Spinal cord (tissue), 9 donors: ENCODE measurements at regions not wholly inside any gene's neighbourhood (a gene's known extent, or its start where the extent isn't known, plus 50 kb on each side); places are given as distances from the start of the nearest gene placed in this dataset.

ENCODE experiments used
- DNase-seq, 6 donors: peaks; one replicate each; pipeline versions ENCODE4 v3.0.0 to v3.0.0-alpha.2; 2013 to 2015; ENCODE audit warnings: low spot score in 6 of 6, low read depth in 4 of 6
- H3K27ac ChIP-seq: one replicate; pipeline ENCODE4 v1.5.1; 2013; ENCODE audit warnings: low read depth, low read length, control low read depth
- H3K27me3 ChIP-seq: one replicate; pipeline ENCODE4 v1.6.1; 2013; ENCODE audit warnings: low read length; ENCODE audit not compliant: control insufficient read depth, insufficient read depth
- H3K36me3 ChIP-seq: one replicate; pipeline ENCODE4 v1.6.1; 2013; ENCODE audit warnings: low read length; ENCODE audit not compliant: control insufficient read depth, insufficient read depth
- H3K4me1 ChIP-seq: one replicate; pipeline ENCODE4 v1.6.1; 2013; ENCODE audit warnings: low read length; ENCODE audit not compliant: control insufficient read depth, insufficient read depth
- H3K4me3 ChIP-seq: one replicate; pipeline ENCODE4 v1.5.1; 2013; ENCODE audit warnings: low read depth, low read length, control low read depth
- H3K9me3 ChIP-seq: one replicate; pipeline ENCODE4 v1.6.1; 2013; ENCODE audit warnings: low read length; ENCODE audit not compliant: control insufficient read depth, insufficient read depth
- WGBS: methylation state at CpG from one replicate; pipeline ENCODE4 v1.1.5; 2013; ENCODE audit warnings: missing lambda C conversion rate; ENCODE audit not compliant: insufficient coverage; 5-methylcytosine and 5-hydroxymethylcytosine counted together
- donor health status: healthy.

- H3K4me1 ChIP-seq, result no peaks in the 10 kb centered on the region
- H3K4me3 ChIP-seq, result no peak overlapping the region
- H3K36me3 ChIP-seq, result no peaks in the 10 kb centered on the region
- H3K9me3 ChIP-seq, result peaks cover 11% of the 10 kb centered on the region
- no peak for DNase-seq
- no peaks in the 10 kb centered on the region for H3K27me3 ChIP-seq
- no peak overlapping the region for H3K27ac ChIP-seq
- 96% methylated on average over 5 of the region's 16 CpGs for WGBS
These were observed 160.9 kb upstream of the SMIM21 start for GRCh38 chr18:75588412-75588811.

- no peaks in the 10 kb centered on the region for H3K36me3 ChIP-seq
- H3K27me3 ChIP-seq, result no peaks in the 10 kb centered on the region
- H3K9me3 ChIP-seq, result peaks cover 4% of the 10 kb centered on the region
- H3K4me1 ChIP-seq, result no peaks in the 10 kb centered on the region
- H3K27ac ChIP-seq, result no peak overlapping the region
- 64% methylated on average over 6 of the region's 6 CpGs for WGBS
- H3K4me3 ChIP-seq, result no peak overlapping the region
- DNase-seq, result peak in 2 of 6 donors; percentile 44 to 53
These were observed 159.6 kb upstream of the SMIM21 start for GRCh38 chr18:75587131-75587530.

GRCh38 chr18:75586130-75586889, 158.8 kb upstream of the SMIM21 start:
- no peak overlapping the region for H3K4me3 ChIP-seq
- no peak overlapping the region for H3K27ac ChIP-seq
- WGBS, result 45% methylated on average over 5 of the region's 9 CpGs
- H3K4me1 ChIP-seq, result no peaks in the 10 kb centered on the region
- H3K9me3 ChIP-seq, result peaks cover 3% of the 10 kb centered on the region
- no peaks in the 10 kb centered on the region for H3K36me3 ChIP-seq
- peak; percentile 38 to 96 (median 46) for DNase-seq
- no peaks in the 10 kb centered on the region for H3K27me3 ChIP-seq

GRCh38 chr18:75582940-75583339, 155.4 kb upstream of the SMIM21 start:
- H3K27ac ChIP-seq, result no peak overlapping the region
- H3K36me3 ChIP-seq, result no peaks in the 10 kb centered on the region
- no peaks in the 10 kb centered on the region for H3K27me3 ChIP-seq
- no peak overlapping the region for H3K4me3 ChIP-seq
- DNase-seq, result no peak
- H3K4me1 ChIP-seq, result no peaks in the 10 kb centered on the region
- WGBS, result 93% methylated on average over 6 of the region's 6 CpGs
- no peaks in the 10 kb centered on the region for H3K9me3 ChIP-seq

GRCh38 chr18:75582406-75582821, 154.9 kb upstream of the SMIM21 start:
- Histone ChIP-seq H3K27me3 (no peaks in the 10 kb centered on the region), H3K4me3 (no peak overlapping the region), H3K27ac (no peak overlapping the region), H3K9me3 (no peaks in the 10 kb centered on the region), H3K36me3 (no peaks in the 10 kb centered on the region), H3K4me1 (no peaks in the 10 kb centered on the region)
- no peak for DNase-seq
- 100% methylated on average over 2 of the region's 3 CpGs for WGBS

GRCh38 chr18:75581336-75582131, 154.0 kb upstream of the SMIM21 start:
- DNase-seq, result peak in 1 of 6 donors; percentile 26
- WGBS, result 81% methylated on average over 3 of the region's 8 CpGs
- Histone ChIP-seq H3K36me3 (no peaks in the 10 kb centered on the region), H3K27ac (no peak overlapping the region), H3K9me3 (no peaks in the 10 kb centered on the region), H3K27me3 (no peaks in the 10 kb centered on the region), H3K4me1 (no peaks in the 10 kb centered on the region), H3K4me3 (no peak overlapping the region)

- no peaks in the 10 kb centered on the region for H3K36me3 ChIP-seq
- no peaks in the 10 kb centered on the region for H3K4me1 ChIP-seq
- no peak overlapping the region for H3K4me3 ChIP-seq
- H3K27ac ChIP-seq, result no peak overlapping the region
- DNase-seq, result no peak
- WGBS, result 100% methylated on average over 1 of the region's 3 CpGs
- H3K27me3 ChIP-seq, result no peaks in the 10 kb centered on the region
- no peaks in the 10 kb centered on the region for H3K9me3 ChIP-seq
These were observed 146.7 kb upstream of the SMIM21 start for GRCh38 chr18:75574187-75574586.

- no CpG with 5 or more reads among the region's 5 CpGs for WGBS
- H3K4me3 ChIP-seq, result no peak overlapping the region
- H3K27me3 ChIP-seq, result no peaks in the 10 kb centered on the region
- H3K9me3 ChIP-seq, result no peaks in the 10 kb centered on the region
- H3K4me1 ChIP-seq, result peaks cover 10% of the 10 kb centered on the region
- peak in 1 of 6 donors; percentile 50 for DNase-seq
- H3K27ac ChIP-seq, result no peak overlapping the region
- no peaks in the 10 kb centered on the region for H3K36me3 ChIP-seq
These were observed 135.6 kb upstream of the SMIM21 start for GRCh38 chr18:75563150-75563549.

- no peaks in the 10 kb centered on the region for H3K27me3 ChIP-seq
- no peaks in the 10 kb centered on the region for H3K9me3 ChIP-seq
- DNase-seq, result peak in 2 of 6 donors; percentile 40 to 51
- 60% methylated on average over 5 of the region's 5 CpGs for WGBS
- no peak overlapping the region for H3K4me3 ChIP-seq
- H3K4me1 ChIP-seq, result peaks cover 10% of the 10 kb centered on the region
- H3K36me3 ChIP-seq, result no peaks in the 10 kb centered on the region
- H3K27ac ChIP-seq, result peak overlapping the region; percentile 71
These were observed 134.7 kb upstream of the SMIM21 start for GRCh38 chr18:75562216-75562615.
